Cardiac muscle cell (in vitro differentiated cells and primary cell): ENCODE measurements at regions not wholly inside any gene's neighbourhood (a gene's known extent, or its start where the extent isn't known, plus 50 kb on each side); places are given as distances from the start of the nearest gene placed in this dataset.
"Not testable (repeated sequence)": the region's sequence is repeated elsewhere in the genome, so short reads cannot be mapped to it uniquely, and the experiment has no call there.

Experiments used
- DNase-seq, 2 donors: peaks; one replicate each; pipeline versions ENCODE4 v3.0.0 to v3.0.0-alpha.2; 2010 to 2017; ENCODE audit warnings: low read depth in 1 of 2, low spot score in 1 of 2
- H3K27ac ChIP-seq: fragments of 200-600 bp; sonication (generic); 2 replicates; pipeline ENCODE4 v1.5.1; 2016
- H3K27me3 ChIP-seq: fragments of 200-600 bp; sonication (generic); 2 replicates; pipeline ENCODE4 v1.6.0; 2016; ENCODE audit warnings: control low read depth
- H3K36me3 ChIP-seq: fragments of 200-600 bp; sonication (generic); 2 replicates; pipeline ENCODE4 v1.5.1; 2016; ENCODE audit warnings: control low read depth
- H3K4me1 ChIP-seq: fragments of 200-600 bp; sonication (generic); 2 replicates; pipeline ENCODE4 v1.8.1; 2017; ENCODE audit warnings: low read depth, mild to moderate bottlenecking, mixed run types
- H3K4me3 ChIP-seq: fragments of 200-600 bp; sonication (generic); 2 replicates; pipeline ENCODE4 v1.5.1; 2016; ENCODE audit warnings: mild to moderate bottlenecking
- H3K9me3 ChIP-seq: fragments of 200-600 bp; sonication (generic); 2 replicates; pipeline ENCODE4 v1.5.1; 2017; ENCODE audit warnings: low read depth, mild to moderate bottlenecking, control low read depth
- TF ChIP-seq, protein P1 (sequence below): IDR thresholded peaks from 2 replicates; pipeline ENCODE4 v1.5.1; 2012; ENCODE audit warnings: low read depth, mild to moderate bottlenecking, low read length

DNA sequence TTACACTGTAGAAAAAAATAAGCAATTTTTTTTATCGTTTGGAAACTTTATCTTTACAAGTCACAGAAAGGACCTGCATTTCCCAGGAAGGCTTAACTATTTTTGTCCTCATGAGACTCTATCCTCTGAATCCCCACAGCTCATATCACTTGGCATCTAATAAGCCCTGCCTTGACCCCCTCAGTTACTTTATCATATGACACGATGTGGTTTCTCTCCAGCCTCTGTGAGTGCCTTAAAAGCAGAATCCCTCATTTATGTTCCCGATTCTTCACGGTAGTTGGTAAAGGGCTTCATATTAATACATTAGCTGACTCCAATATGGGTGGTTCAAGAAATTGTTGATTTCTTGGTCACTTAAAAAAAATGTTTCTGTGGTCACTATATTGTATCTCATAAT lies 296.6 kb upstream of the GRAMD2B start:
- Histone ChIP-seq H3K9me3 (no peaks in the 10 kb centered on the region), H3K36me3 (no peaks in the 10 kb centered on the region), H3K27me3 (no peaks in the 10 kb centered on the region), H3K27ac (no peak overlapping the region), H3K4me1 (peaks cover 6% of the 10 kb centered on the region), H3K4me3 (no peak overlapping the region)
- no peak for DNase-seq
- TF ChIP-seq, protein P1, sequence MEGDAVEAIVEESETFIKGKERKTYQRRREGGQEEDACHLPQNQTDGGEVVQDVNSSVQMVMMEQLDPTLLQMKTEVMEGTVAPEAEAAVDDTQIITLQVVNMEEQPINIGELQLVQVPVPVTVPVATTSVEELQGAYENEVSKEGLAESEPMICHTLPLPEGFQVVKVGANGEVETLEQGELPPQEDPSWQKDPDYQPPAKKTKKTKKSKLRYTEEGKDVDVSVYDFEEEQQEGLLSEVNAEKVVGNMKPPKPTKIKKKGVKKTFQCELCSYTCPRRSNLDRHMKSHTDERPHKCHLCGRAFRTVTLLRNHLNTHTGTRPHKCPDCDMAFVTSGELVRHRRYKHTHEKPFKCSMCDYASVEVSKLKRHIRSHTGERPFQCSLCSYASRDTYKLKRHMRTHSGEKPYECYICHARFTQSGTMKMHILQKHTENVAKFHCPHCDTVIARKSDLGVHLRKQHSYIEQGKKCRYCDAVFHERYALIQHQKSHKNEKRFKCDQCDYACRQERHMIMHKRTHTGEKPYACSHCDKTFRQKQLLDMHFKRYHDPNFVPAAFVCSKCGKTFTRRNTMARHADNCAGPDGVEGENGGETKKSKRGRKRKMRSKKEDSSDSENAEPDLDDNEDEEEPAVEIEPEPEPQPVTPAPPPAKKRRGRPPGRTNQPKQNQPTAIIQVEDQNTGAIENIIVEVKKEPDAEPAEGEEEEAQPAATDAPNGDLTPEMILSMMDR, result no peak

DNA sequence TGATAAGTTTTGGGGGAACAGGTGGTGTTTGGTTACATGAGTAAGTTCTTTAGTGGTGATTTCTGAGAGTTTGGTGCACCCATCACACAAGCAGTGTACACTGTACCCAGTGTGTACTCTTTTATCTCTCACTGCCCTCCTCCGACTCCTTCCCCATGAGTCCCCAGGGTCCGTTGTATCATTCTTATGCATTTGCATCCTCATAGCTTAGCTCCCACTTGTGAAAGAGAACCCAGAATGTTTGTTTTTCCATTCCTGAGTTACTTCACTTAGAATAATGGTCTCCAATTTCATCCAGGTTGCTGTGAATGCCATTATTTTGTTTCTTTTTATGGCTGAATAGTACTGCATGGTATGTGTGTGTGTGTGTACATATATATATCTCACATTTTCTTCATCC lies 295.8 kb upstream of the GRAMD2B start:
- not testable (repeated sequence) for H3K4me1 ChIP-seq, H3K36me3 ChIP-seq, H3K4me3 ChIP-seq, H3K9me3 ChIP-seq, H3K27me3 ChIP-seq, H3K27ac ChIP-seq, DNase-seq

DNA sequence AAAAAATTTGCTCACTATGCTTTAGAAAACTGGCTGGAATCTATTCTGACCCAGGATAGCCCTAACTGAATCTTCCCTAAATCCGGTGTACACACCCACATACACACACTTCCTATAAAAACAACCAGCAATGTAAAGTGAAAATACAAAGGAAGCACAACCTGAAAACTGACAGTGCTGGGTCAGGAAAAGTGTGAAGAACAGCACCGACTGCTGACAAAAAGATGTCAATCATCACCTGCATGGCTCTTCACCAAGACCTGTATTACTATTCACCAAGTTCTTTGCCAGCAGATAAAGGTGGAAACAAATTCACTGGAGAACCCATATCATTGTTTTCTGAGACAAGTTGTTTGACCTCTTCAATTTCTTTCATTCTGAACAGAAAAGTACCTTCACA lies 293.8 kb upstream of the GRAMD2B start:
- TF ChIP-seq, protein P1, result no peak
- H3K36me3 ChIP-seq, result no peaks in the 10 kb centered on the region
- no peak overlapping the region for H3K4me3 ChIP-seq
- peaks cover 6% of the 10 kb centered on the region for H3K4me1 ChIP-seq
- no peaks in the 10 kb centered on the region for H3K27me3 ChIP-seq
- DNase-seq, result no peak
- H3K9me3 ChIP-seq, result no peaks in the 10 kb centered on the region
- H3K27ac ChIP-seq, result no peak overlapping the region

DNA sequence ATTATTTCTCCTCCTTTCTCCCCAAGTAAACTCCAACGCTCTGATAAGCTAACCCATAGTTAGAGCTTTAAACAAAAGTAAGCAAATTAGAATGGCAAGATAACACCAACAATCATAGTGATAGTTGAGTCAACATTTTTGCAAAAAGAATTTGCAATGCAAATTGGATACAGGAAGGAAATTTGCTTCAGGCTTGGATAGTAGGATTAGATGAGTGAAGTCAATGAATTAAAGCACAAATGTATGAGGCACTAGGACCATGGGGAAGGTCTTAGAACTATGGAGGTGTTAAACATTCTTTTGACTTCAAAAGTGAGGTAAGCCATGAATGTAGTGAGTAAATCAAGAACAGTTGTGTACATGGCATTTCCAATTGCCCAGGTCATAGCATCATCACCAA lies 289.8 kb upstream of the GRAMD2B start:
- DNase-seq, result no peak
- H3K27ac ChIP-seq, result no peak overlapping the region
- no peaks in the 10 kb centered on the region for H3K36me3 ChIP-seq
- H3K9me3 ChIP-seq, result no peaks in the 10 kb centered on the region
- H3K4me1 ChIP-seq, result peaks cover 4% of the 10 kb centered on the region
- TF ChIP-seq, protein P1, result no peak
- no peak overlapping the region for H3K4me3 ChIP-seq
- no peaks in the 10 kb centered on the region for H3K27me3 ChIP-seq

DNA sequence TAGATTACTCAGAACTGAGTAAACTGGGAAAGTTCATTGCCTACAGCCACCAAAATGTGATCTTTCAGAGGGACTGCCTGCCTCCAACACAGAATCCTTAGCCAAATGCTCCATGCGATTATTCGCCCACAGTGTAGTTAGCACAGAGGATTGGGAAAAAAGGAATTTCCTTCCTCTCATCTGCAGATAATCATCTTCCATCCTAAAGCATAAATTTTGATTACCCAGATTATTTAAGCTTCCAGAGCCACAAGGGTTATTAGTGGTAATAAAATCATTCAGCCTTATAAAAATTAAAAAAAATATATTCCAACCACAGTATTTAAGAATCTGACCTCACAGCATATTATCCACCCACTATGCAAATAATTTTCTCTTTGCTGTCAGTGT lies 285.3 kb upstream of the GRAMD2B start:
- peak in 1 of 2 donors; percentile 10 for DNase-seq
- TF ChIP-seq, protein P1, result no peak
- Histone ChIP-seq H3K4me3 (no peak overlapping the region), H3K9me3 (no peaks in the 10 kb centered on the region), H3K4me1 (peaks cover 10% of the 10 kb centered on the region), H3K27me3 (no peaks in the 10 kb centered on the region), H3K36me3 (no peaks in the 10 kb centered on the region), H3K27ac (no peak overlapping the region)

DNA sequence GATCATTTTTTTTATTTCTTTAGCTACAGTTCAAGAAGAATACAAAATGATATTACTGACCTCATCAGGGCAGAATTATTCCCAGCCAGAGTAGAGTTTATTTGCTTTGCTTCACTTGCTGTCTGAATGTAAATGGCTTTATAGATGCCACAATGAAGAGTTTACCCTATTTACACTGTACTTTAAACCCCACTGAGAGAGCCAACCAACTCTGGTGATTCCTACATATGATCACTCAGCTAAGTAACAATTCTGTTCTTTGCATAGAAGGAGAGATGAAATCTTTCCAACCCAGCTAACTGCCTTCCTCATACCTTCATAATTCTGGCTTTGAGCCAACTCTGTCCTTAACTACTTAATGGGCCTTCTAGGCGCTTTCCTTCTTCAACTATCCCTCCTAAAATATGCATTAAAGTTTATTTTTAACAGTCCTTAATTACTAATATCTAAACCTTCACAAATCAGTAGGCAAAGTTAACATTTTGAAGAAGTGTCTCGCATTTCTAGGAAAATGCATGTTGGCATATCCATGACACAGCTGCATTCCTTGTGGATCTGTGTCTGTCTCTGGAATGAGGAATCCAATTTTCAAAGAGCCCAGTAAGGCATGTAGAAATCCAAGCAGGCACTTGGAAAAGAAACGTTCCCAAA lies 284.8 kb upstream of the GRAMD2B start:
- H3K27ac ChIP-seq, result no peak overlapping the region

More for the DNA sequence above, 284.8 kb upstream of the GRAMD2B start:
- no peak overlapping the region for H3K4me3 ChIP-seq
- TF ChIP-seq, protein P1, result no peak
- no peaks in the 10 kb centered on the region for H3K9me3 ChIP-seq
- H3K27me3 ChIP-seq, result no peaks in the 10 kb centered on the region
- peak; percentile 45 to 60 for DNase-seq
- no peaks in the 10 kb centered on the region for H3K36me3 ChIP-seq
- peaks cover 10% of the 10 kb centered on the region for H3K4me1 ChIP-seq
